Kidney epithelial cell (primary cell): ENCODE measurements at regions not wholly inside any gene's neighbourhood (a gene's known extent, or its start where the extent isn't known, plus 50 kb on each side); places are given as distances from the start of the nearest gene placed in this dataset.

Experiments
- DNase-seq: peaks from one replicate; pipeline ENCODE4 v3.0.0-alpha.2; 2010; ENCODE audit warnings: low read depth
- H3K27me3 ChIP-seq: 2 replicates; pipeline ENCODE4 v1.6.0; 2011; ENCODE audit warnings: low read length; ENCODE audit not compliant: control insufficient read depth, insufficient read depth
- H3K36me3 ChIP-seq: 2 replicates; pipeline ENCODE4 v1.5.1; 2011; ENCODE audit warnings: low read length; ENCODE audit not compliant: control insufficient read depth, insufficient read depth
- H3K4me3 ChIP-seq: 2 replicates; pipeline ENCODE4 v1.5.1; 2011; ENCODE audit warnings: low read depth, mild to moderate bottlenecking, control low read depth, low read length
- TF ChIP-seq, protein P1 (sequence below): IDR thresholded peaks from 2 replicates; pipeline ENCODE4 v1.5.1; 2011; ENCODE audit warnings: mild to moderate bottlenecking, moderate library complexity, low read length, control low read depth, inconsistent platforms; ENCODE audit not compliant: insufficient read depth, poor library complexity, severe bottlenecking

- no peak overlapping the region for H3K4me3 ChIP-seq
Observed at GRCh38 chr21:41061701-41062100, 106.3 kb upstream of the BACE2 start.

DNA sequence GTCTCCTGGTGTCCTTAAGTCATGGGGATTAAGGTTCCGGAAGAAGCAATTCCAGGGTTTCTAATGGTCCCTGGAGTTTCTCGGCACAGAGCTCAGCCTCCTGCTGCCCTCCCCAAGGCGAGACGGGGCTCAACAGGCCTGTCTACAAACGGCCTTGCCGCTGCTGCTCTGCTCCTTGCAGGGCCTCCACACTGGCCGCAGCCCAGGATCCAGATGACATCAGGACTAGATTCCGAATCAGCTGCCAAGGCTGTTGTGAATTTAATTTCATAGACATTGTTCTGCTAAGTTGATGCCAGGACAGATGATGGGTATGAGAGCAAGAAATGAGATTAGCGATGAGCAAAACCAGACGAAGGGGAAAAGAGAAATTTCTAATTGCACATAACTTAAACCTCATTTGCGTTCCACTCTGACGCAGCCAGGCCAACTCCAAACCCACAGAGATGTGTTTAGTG is 103.6 kb upstream of the BACE2 start:
- Histone ChIP-seq H3K36me3 (no peaks in the 10 kb centered on the region), H3K27me3 (peaks cover 10% of the 10 kb centered on the region), H3K4me3 (no peak overlapping the region)
- DNase-seq = no peak
- TF ChIP-seq, protein P1, sequence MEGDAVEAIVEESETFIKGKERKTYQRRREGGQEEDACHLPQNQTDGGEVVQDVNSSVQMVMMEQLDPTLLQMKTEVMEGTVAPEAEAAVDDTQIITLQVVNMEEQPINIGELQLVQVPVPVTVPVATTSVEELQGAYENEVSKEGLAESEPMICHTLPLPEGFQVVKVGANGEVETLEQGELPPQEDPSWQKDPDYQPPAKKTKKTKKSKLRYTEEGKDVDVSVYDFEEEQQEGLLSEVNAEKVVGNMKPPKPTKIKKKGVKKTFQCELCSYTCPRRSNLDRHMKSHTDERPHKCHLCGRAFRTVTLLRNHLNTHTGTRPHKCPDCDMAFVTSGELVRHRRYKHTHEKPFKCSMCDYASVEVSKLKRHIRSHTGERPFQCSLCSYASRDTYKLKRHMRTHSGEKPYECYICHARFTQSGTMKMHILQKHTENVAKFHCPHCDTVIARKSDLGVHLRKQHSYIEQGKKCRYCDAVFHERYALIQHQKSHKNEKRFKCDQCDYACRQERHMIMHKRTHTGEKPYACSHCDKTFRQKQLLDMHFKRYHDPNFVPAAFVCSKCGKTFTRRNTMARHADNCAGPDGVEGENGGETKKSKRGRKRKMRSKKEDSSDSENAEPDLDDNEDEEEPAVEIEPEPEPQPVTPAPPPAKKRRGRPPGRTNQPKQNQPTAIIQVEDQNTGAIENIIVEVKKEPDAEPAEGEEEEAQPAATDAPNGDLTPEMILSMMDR = no peak

More at GRCh38 chr21:41061701-41062100, 106.3 kb upstream of the BACE2 start:
- Histone ChIP-seq H3K27me3 (no peaks in the 10 kb centered on the region), H3K36me3 (no peaks in the 10 kb centered on the region)
- DNase-seq = no peak
- TF ChIP-seq, protein P1 = no peak

GRCh38 chr21:41064951-41065350 is 103.0 kb upstream of the BACE2 start:
- TF ChIP-seq, protein P1 = no peak
- Histone ChIP-seq H3K27me3 (peaks cover 10% of the 10 kb centered on the region), H3K4me3 (no peak overlapping the region), H3K36me3 (no peaks in the 10 kb centered on the region)
- no peak for DNase-seq

DNA sequence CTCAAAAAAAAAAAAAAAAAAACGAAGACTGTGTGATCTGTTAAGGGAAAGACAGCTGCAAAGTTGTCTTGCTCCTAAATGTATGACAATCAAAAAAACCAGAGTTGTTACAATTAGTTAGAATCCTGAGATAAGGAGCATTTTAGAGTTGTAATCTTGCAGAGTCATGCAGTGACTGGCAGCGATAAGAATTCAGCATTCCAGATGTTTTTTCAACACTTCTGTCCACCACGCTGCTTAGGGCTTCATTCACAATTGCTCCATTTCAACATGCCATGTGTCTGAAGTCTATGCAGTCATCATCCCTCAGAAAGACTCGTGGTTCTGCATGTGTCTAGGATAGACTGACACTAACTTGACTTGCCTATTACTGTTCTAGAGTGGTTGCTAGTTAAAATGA is 102.4 kb upstream of the BACE2 start:
- no peak for DNase-seq
- peaks cover 10% of the 10 kb centered on the region for H3K27me3 ChIP-seq
- H3K36me3 ChIP-seq = no peaks in the 10 kb centered on the region
- H3K4me3 ChIP-seq = no peak overlapping the region
- TF ChIP-seq, protein P1 = no peak

DNA sequence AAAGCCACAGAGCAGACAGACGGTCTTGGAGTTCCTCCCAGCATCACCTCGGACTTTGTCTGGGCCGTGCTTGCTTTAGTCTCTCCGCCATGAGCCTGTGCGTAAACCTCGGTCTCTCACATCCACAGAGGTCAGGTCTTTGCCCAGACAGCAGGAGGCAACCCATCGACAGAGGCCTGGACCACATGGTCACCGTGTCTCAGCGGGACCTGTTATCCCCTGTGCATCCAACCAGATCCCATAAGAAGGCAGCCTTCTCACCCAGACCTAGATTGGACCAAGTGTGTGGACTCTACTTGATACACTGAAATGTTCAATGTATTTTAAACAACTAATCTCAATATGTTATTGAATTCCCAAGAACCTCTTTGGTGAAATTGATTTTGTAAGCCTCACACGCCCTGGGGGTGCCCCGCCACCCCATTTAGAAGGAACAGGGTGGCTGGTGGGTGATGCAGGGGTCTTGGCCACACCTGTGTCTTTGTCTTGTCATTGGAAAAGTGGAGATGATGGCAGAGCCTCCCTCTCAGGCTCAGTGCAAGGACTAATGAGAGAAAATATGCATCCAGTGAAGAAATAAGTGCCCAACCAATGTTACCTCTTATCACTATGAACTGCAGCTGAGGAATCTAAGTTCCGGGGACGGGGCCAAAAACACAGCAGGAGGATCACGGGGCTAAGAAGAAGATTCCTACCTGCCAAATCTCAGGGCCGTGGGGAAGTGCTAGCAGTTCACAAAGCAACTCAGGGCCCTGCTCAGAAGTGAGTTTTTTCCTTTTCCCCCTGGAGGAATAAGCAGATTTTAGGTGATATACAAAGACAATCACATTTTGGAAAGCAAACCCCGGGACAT is 101.6 kb upstream of the BACE2 start:
- no peak for DNase-seq
- Histone ChIP-seq H3K36me3 (no peaks in the 10 kb centered on the region), H3K4me3 (no peak overlapping the region), H3K27me3 (peaks cover 10% of the 10 kb centered on the region)
- TF ChIP-seq, protein P1 = no peak

- Histone ChIP-seq H3K4me3 (no peak overlapping the region), H3K36me3 (no peaks in the 10 kb centered on the region), H3K27me3 (peaks cover 10% of the 10 kb centered on the region)
- no peak for DNase-seq
- TF ChIP-seq, protein P1 = no peak
Observed at GRCh38 chr21:41067709-41068108, 100.3 kb upstream of the BACE2 start.
